Keratinocyte (primary cell): ENCODE measurements at regions not wholly inside any gene's neighbourhood (a gene's known extent, or its start where the extent isn't known, plus 50 kb on each side); places are given as distances from the start of the nearest gene placed in this dataset.

ENCODE experiments used
- DNase-seq: peaks from one replicate; pipeline ENCODE4 v3.0.0-alpha.2; 2011; ENCODE audit warnings: low read depth, missing footprints, low spot score
- FAIRE-seq: peaks from 2 replicates; lab custom pipeline; 2011; peaks lifted over from hg19 to GRCh38; lab: Jason Lieb, UNC
- H2AFZ ChIP-seq: 2 replicates; pipeline ENCODE4 v1.6.0; 2012; ENCODE audit warnings: low read length, control low read depth, inconsistent platforms; ENCODE audit not compliant: control insufficient read depth
- H3K27ac ChIP-seq: 2 replicates; pipeline ENCODE4 v1.5.1; 2011; ENCODE audit warnings: low read length; ENCODE audit not compliant: control insufficient read depth, insufficient read depth
- H3K27me3 ChIP-seq: 3 replicates; pipeline ENCODE4 v1.6.0; 2011; ENCODE audit warnings: low read length; ENCODE audit not compliant: control insufficient read depth, insufficient read depth; ENCODE audit errors: extremely low read depth
- H3K36me3 ChIP-seq, 2 experiments: 2 replicates in 1 of 2; 3 replicates in 1 of 2; pipeline ENCODE4 v1.5.1; 2011; ENCODE audit warnings: low read length in 2 of 2, mild to moderate bottlenecking in 1 of 2; ENCODE audit not compliant: control insufficient read depth in 2 of 2, insufficient read depth in 2 of 2; ENCODE audit errors: extremely low read depth in 1 of 2
- H3K4me1 ChIP-seq: 3 replicates; pipeline ENCODE4 v1.5.1; 2011; ENCODE audit warnings: low read length; ENCODE audit not compliant: control insufficient read depth, insufficient read depth; ENCODE audit errors: extremely low read depth
- H3K4me2 ChIP-seq: 3 replicates; pipeline ENCODE4 v1.6.0; 2011; ENCODE audit warnings: low read depth, low read length; ENCODE audit not compliant: control insufficient read depth, insufficient read depth; ENCODE audit errors: extremely low read depth
- H3K4me3 ChIP-seq, 3 experiments: fragments of 200-600 bp in 1 of 3; sonication (generic) in 1 of 3; 2 replicates in 2 of 3; 3 replicates in 1 of 3; pipeline ENCODE4 v1.5.1; 2011 to 2016; ENCODE audit warnings: low read length in 3 of 3, mild to moderate bottlenecking in 3 of 3, control low read depth in 2 of 3, inconsistent platforms in 1 of 3, low read depth in 1 of 3, mixed read lengths in 1 of 3, mixed run types in 1 of 3, moderate library complexity in 1 of 3; ENCODE audit not compliant: control insufficient read depth in 2 of 3, insufficient read depth in 2 of 3; ENCODE audit errors: extremely low read depth in 1 of 3
- H3K79me2 ChIP-seq: 2 replicates; pipeline ENCODE4 v1.6.0; 2012; ENCODE audit warnings: low read length; ENCODE audit not compliant: control insufficient read depth, insufficient read depth
- H3K9ac ChIP-seq: 3 replicates; pipeline ENCODE4 v1.6.0; 2011; ENCODE audit warnings: low read length; ENCODE audit not compliant: control insufficient read depth, insufficient read depth; ENCODE audit errors: extremely low read depth
- H3K9me1 ChIP-seq: 3 replicates; pipeline ENCODE4 v1.6.0; 2011; ENCODE audit warnings: low read length; ENCODE audit not compliant: control insufficient read depth, insufficient read depth; ENCODE audit errors: extremely low read depth
- H3K9me3 ChIP-seq: 2 replicates; pipeline ENCODE4 v1.5.1; 2012; ENCODE audit warnings: low read depth, low read length; ENCODE audit not compliant: control insufficient read depth
- H4K20me1 ChIP-seq: 3 replicates; pipeline ENCODE4 v1.6.0; 2011; ENCODE audit warnings: low read length; ENCODE audit not compliant: control insufficient read depth, insufficient read depth; ENCODE audit errors: extremely low read depth
- EZH2 ChIP-seq: IDR thresholded peaks from one replicate; pipeline ENCODE4 v1.6.1; 2012; ENCODE audit warnings: inconsistent platforms, mild to moderate bottlenecking, low read length, moderate library complexity
- dilution Hi-C: fragments of 300-500 bp; cut with MboI; formaldehyde crosslinking; loops from one replicate; pipeline ENCODE4 v1.7.0; 2020; ENCODE audit warnings: low sequenced_read_pairs; ENCODE audit not compliant: extremely low pct_ligation_motif_present
- TF ChIP-seq, protein P1 (sequence below), 3 experiments: IDR thresholded peaks in 1 of 3; conservative IDR thresholded peaks in 1 of 3; optimal IDR thresholded peaks in 1 of 3; 2 replicates in 2 of 3; 3 replicates in 1 of 3; pipeline versions ENCODE3 to v1.5.1; 2011; ENCODE audit warnings: low read length in 3 of 3, mild to moderate bottlenecking in 3 of 3, moderate library complexity in 2 of 3, control low read depth in 1 of 3, inconsistent platforms in 1 of 3; ENCODE audit not compliant: insufficient read depth in 2 of 3; ENCODE audit errors: extremely low read depth in 1 of 3

DNA sequence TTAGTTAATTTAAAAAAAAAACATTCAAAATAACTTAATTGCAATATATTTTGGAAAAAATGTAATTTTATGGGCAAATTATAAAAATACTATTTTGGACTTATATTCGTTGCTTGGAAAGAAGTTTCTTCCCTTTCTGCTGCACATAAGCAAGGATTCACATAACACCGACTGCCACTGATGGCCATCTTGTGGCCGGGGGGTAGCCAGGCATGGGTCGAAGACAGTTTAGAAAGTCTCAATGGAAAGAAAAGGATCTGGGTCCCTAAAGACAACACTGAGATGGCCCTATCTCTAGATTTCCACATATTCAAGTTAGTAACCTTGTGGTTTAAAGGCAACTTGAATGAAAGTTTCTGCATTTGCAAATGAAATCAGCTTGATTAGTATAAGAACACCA, 318.6 kb downstream of the AKAIN1 start:
- dilution Hi-C loops = no loop called here
- H3K9me1 ChIP-seq = no peaks in the 10 kb centered on the region
- H3K4me3 ChIP-seq = no peak overlapping the region
- no peak overlapping the region for H3K27ac ChIP-seq
- no peak overlapping the region for H2AFZ ChIP-seq
- no peak for DNase-seq
- H3K36me3 ChIP-seq = no peaks in the 10 kb centered on the region
- no peaks in the 10 kb centered on the region for H3K79me2 ChIP-seq
- no peaks in the 10 kb centered on the region for H4K20me1 ChIP-seq
- TF ChIP-seq EZH2 = no peak
- TF ChIP-seq, protein P1, sequence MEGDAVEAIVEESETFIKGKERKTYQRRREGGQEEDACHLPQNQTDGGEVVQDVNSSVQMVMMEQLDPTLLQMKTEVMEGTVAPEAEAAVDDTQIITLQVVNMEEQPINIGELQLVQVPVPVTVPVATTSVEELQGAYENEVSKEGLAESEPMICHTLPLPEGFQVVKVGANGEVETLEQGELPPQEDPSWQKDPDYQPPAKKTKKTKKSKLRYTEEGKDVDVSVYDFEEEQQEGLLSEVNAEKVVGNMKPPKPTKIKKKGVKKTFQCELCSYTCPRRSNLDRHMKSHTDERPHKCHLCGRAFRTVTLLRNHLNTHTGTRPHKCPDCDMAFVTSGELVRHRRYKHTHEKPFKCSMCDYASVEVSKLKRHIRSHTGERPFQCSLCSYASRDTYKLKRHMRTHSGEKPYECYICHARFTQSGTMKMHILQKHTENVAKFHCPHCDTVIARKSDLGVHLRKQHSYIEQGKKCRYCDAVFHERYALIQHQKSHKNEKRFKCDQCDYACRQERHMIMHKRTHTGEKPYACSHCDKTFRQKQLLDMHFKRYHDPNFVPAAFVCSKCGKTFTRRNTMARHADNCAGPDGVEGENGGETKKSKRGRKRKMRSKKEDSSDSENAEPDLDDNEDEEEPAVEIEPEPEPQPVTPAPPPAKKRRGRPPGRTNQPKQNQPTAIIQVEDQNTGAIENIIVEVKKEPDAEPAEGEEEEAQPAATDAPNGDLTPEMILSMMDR (optimal IDR thresholded peaks at IDR 0.05 in 1 of 3, IDR thresholded peaks at IDR 0.05 in 1 of 3, conservative IDR thresholded peaks at IDR 0.05 in 1 of 3; ENCODE audit: extremely low read depth in 1 of 3, insufficient read depth in 2 of 3, low read length in 3 of 3) = no peak
- no peak for FAIRE-seq
- no peaks in the 10 kb centered on the region for H3K9me3 ChIP-seq
- no peak overlapping the region for H3K9ac ChIP-seq
- no peaks in the 10 kb centered on the region for H3K4me1 ChIP-seq
- no peak overlapping the region for H3K4me2 ChIP-seq
- H3K27me3 ChIP-seq = no peaks in the 10 kb centered on the region

DNA sequence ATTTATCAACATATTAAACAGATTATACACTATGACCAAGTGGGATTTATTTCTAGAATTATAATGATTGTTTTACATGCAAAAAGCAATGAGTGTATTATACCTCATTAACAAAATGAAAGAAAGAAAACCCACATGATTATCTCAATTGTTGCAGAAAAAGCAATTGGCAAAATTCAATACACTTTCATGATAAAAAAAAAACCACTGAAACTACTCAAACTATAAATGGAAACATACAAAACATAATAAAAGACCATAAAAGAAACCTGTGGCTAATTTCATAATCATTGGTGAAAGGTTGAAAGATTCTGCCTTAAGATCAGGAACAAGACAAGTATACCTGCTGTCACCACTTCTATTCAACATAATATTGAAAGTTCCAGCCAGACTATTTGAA, 325.9 kb downstream of the AKAIN1 start:
- Histone ChIP-seq H3K36me3 (no peaks in the 10 kb centered on the region), H3K4me3 (no peak overlapping the region), H3K9me3 (no peaks in the 10 kb centered on the region), H3K9ac (no peak overlapping the region), H3K27ac (no peak overlapping the region), H4K20me1 (no peaks in the 10 kb centered on the region), H2AFZ (no peak overlapping the region), H3K4me1 (no peaks in the 10 kb centered on the region), H3K9me1 (no peaks in the 10 kb centered on the region), H3K4me2 (no peak overlapping the region), H3K27me3 (no peaks in the 10 kb centered on the region), H3K79me2 (no peaks in the 10 kb centered on the region)
- dilution Hi-C loops = no loop called here
- no peak for FAIRE-seq
- no peak for DNase-seq
- no peak for TF ChIP-seq EZH2
- TF ChIP-seq, protein P1 (optimal IDR thresholded peaks at IDR 0.05 in 1 of 3, IDR thresholded peaks at IDR 0.05 in 1 of 3, conservative IDR thresholded peaks at IDR 0.05 in 1 of 3; ENCODE audit: extremely low read depth in 1 of 3, insufficient read depth in 2 of 3, low read length in 3 of 3) = no peak
